ENCODE measurements at regions not wholly inside any gene's neighbourhood (a gene's known extent, or its start where the extent isn't known, plus 50 kb on each side); places are given as distances from the start of the nearest gene placed in this dataset.

- TF ChIP-seq MAX (IDR thresholded peaks at IDR 0.05) (no peak), SRF (IDR thresholded peaks at IDR 0.05; ENCODE audit: low read depth) (no peak)
Measured at GRCh38 chr2:23322567-23323197, 62.3 kb upstream of the KLHL29 start (continued).

GRCh38 chr2:23323198-23323916, 61.6 kb upstream of the KLHL29 start:
- Histone ChIP-seq H3K4me1 (ENCODE audit: control insufficient read depth in 1 of 2, insufficient read depth in 2 of 2, low read length in 2 of 2) (no peaks in the 10 kb centered on the region), H4K20me1 (ENCODE audit: insufficient read depth) (no peaks in the 10 kb centered on the region), H3K27ac (ENCODE audit: low read depth, low read length) (no peak overlapping the region), H3K79me2 (ENCODE audit: insufficient read depth, low read length) (no peaks in the 10 kb centered on the region), H3K4me3 (replicated peaks in 1 of 2; ENCODE audit: low read depth in 1 of 2, low read length in 2 of 2) (no peak overlapping the region), H3K9me2 (ENCODE audit: insufficient read depth) (no peaks in the 10 kb centered on the region), H3K9me3 (ENCODE audit: control insufficient read depth in 1 of 2, insufficient read depth in 1 of 2, low read depth in 1 of 2, low read length in 2 of 2) (no peaks in the 10 kb centered on the region), H2AFZ (ENCODE audit: low read depth, low read length, poor library complexity, severe bottlenecking) (no peak overlapping the region), H3K36me3 (ENCODE audit: control insufficient read depth in 1 of 2, insufficient read depth in 2 of 2, low read length in 2 of 2) (no peaks in the 10 kb centered on the region), H3K4me2 (ENCODE audit: low read length) (no peak overlapping the region), H3K9ac (ENCODE audit: low read length) (no peak overlapping the region), H3K27me3 (ENCODE audit: insufficient read depth, low read length) (peaks cover 84% of the 10 kb centered on the region)
- ChIA-PET RAD21 (ENCODE audit: low non-redundant PET in 1 of 2, low total read pairs in 2 of 2, uncharacterized antibody in 2 of 2, unreplicated experiment in 2 of 2) (no interaction called here), POLR2A (no interaction called here), CTCF (no interaction called here)
- ATAC-seq (no peak), DNase-seq (ENCODE audit: low read depth, low spot score) (no peak)
- intact Hi-C loops (cut with micrococcal nuclease), result no loop called here
- no peak for TF ChIP-seq EZH2 (IDR thresholded peaks at IDR 0.05)
- TF ChIP-seq YY1 (IDR thresholded peaks at IDR 0.05; ENCODE audit: extremely low read depth, insufficient replicate concordance, low read depth, low read length), result no peak
- no peak for TF ChIP-seq SIN3A (IDR thresholded peaks at IDR 0.05; ENCODE audit: low read depth)
- TF ChIP-seq TCF7L2 (IDR thresholded peaks at IDR 0.05; ENCODE audit: borderline replicate concordance, extremely low read depth, insufficient read depth, insufficient read length), result no peak
- TF ChIP-seq SRF (IDR thresholded peaks at IDR 0.05; ENCODE audit: low read depth), result no peak
- TF ChIP-seq ATF3 (IDR thresholded peaks at IDR 0.05), result no peak
- no peak for TF ChIP-seq SP1 (IDR thresholded peaks at IDR 0.05; ENCODE audit: low read depth)
- no peak for TF ChIP-seq ZBTB33 (IDR thresholded peaks at IDR 0.05; ENCODE audit: extremely low read depth, insufficient replicate concordance, low read length)
- TF ChIP-seq CBX3 (IDR thresholded peaks at IDR 0.05; ENCODE audit: low read depth), result no peak
- TF ChIP-seq CTCF (IDR thresholded peaks at IDR 0.05 in 2 of 3, conservative IDR thresholded peaks at IDR 0.05 in 1 of 3; ENCODE audit: borderline replicate concordance in 1 of 3, insufficient read depth in 1 of 3, low read depth in 2 of 3, low read length in 2 of 3), result no peak
- no peak for TF ChIP-seq ELF1 (IDR thresholded peaks at IDR 0.05; ENCODE audit: borderline replicate concordance, low read depth)
- BruUV-seq (replicated peaks), result no TSS peak
